Esophagus mucosa (tissue), 1 donor: ENCODE measurements at regions not wholly inside any gene's neighbourhood (a gene's known extent, or its start where the extent isn't known, plus 50 kb on each side); places are given as distances from the start of the nearest gene placed in this dataset.
"Not testable (repeated sequence)": the region's sequence is repeated elsewhere in the genome, so short reads cannot be mapped to it uniquely, and the experiment has no call there.

Experiments used
- ATAC-seq: fragments of 200-7000 bp; cut with Tn5 transposase; one replicate; pipeline ENCODE4 v1.9.1; 2020
- donor health status: DM: yes; HTN: yes; CAD: no.

- ATAC-seq = not testable (repeated sequence)
Measured at GRCh38 chr21:7837315-7837714, 2684.1 kb upstream of the TPTE start.

DNA sequence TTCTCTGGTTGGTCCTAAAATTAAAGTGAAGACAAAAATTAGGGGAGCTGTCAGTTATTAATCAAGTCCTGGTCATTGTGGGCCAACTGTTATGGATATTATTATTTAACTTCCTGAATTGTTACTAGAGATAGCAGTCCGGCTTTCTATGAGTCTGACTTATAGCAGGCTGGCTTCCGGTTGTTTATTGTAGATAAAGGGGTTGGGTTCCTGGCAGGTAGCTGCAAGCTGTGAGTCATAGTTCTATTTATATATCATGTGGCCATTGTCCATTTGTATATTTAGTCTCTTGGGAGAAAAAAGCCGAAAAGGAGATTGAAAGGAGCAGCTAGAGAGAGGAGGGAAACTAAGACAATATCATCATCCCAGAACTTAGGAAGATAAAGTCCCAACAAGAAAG, 2668.0 kb upstream of the TPTE start:
- peak; percentile 60 for ATAC-seq

- ATAC-seq = not testable (repeated sequence)
Measured at GRCh38 chr21:7853836-7854235, 2667.5 kb upstream of the TPTE start.
